G401.6 (cell line): ENCODE measurements at regions not wholly inside any gene's neighbourhood (a gene's known extent, or its start where the extent isn't known, plus 50 kb on each side); places are given as distances from the start of the nearest gene placed in this dataset.
A peak's percentile ranks its signal among the peaks of the same experiment; 100 is the strongest.
"Not testable (repeated sequence)": the region's sequence is repeated elsewhere in the genome, so short reads cannot be mapped to it uniquely, and the experiment has no call there.

ENCODE experiments used
- FAIRE-seq: peaks from 2 replicates; lab custom pipeline; 2012; peaks lifted over from hg19 to GRCh38; lab: Jason Lieb, UNC

DNA sequence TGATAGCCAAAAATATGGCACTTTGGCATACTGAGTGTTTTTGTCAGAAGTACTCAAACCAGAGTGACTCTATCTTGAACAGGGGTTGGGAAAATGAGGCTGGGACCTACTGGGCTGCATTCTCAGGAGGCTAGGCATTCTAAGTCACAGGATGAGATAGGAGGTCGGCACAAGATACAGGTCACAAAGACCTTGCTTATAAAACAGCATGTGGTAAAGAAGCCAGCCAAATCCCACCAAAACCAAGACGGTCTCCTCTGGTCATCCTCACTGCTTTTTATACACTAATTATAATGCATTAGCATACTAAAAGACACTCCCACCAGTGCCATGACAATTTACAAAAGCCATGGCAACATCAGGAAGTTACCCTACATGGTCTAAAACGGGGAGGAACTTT, 985.1 kb downstream of the HACE1 start:
- FAIRE-seq = no peak

DNA sequence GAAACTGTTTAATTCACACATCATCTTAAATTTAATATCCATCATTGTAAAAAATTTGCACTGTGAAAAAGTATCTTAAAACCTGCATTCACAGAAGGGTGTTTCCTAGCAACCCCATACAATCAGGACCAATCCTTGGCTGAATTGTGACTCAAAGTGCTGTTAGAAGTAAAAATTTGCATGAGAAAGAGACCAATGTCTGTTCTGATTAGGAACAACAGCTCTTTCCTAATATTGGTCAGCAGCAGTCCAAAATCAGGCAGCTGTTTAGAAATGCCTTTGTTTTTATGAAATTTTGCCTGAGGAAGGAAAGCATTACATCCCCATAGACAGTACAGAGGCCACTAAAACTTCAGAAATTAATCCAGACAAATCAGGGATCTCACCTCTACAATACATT, 987.0 kb downstream of the HACE1 start:
- FAIRE-seq = no peak

DNA sequence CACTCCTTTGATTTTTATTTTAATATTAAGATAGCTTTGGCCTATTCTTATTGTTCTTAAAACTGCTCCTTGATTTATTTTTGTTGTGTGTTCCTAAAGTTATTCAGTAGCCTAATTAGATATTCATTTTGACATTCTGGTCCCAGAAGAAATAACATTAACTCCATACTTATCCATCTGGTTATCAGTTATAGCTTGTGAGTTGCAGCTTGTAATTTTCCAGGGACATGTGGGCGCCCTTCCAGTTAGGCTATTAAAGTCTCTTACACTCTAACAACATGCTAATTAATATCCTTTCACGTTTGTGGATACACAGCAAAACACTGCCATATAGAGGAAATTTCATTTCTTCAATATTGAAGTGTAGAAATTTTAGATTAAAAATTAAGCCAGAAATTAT, 987.5 kb downstream of the HACE1 start:
- FAIRE-seq = no peak

DNA sequence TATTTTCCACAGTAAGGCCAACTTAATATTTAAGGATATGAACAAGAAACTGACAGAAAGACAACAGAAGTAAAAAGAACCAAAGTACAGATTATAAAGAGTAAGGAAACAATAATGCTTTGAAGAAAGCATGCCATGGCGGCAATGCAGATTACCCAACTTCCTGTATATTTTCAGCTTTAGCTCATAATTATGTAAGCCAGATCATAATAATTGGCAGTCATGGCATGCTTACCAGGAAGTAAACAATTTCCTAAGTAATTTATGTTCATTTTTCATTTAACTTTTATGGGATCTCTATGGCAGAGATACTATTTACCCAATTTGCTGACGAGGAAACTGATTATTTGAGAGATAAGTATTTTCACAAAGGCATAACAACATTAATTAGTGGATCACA, 988.7 kb downstream of the HACE1 start:
- FAIRE-seq = no peak

DNA sequence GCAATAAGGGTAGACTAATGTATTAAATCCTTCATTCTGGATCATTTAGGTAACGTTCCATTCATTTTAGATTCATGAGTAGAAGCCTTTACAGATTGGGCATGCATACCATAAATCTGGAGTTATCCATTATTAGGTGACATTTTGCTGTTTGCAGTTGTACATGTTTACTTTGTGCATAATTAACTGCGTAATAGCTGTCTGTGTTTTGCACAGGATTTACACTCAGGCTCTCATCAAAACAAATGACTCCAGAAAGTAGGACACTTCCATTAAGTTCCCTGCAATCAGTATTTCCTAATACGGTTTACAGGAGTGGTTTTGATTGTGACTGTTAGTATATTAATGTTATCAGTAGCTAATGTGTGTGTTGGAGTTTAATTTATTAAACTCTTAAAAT, 997.4 kb downstream of the HACE1 start:
- FAIRE-seq = no peak

DNA sequence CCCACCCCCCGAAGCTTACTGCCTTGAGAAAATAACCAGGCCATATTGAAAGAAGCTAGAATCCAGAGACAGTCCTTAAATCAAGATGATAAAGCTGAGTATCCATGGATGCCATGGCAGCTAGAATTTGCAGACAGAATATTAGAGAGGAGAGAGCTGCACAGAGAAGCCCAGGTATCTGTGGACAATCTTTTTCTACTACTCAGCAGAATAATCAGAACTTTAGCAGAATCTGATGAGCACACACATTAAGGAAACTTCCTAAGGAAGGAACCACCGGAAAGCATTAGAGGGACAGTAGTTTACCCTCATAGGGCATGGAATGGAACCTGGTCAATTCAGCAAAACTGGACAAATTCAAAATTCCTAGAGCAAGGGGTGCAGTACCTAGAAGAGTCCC, 1001.7 kb downstream of the HACE1 start:
- FAIRE-seq = no peak

DNA sequence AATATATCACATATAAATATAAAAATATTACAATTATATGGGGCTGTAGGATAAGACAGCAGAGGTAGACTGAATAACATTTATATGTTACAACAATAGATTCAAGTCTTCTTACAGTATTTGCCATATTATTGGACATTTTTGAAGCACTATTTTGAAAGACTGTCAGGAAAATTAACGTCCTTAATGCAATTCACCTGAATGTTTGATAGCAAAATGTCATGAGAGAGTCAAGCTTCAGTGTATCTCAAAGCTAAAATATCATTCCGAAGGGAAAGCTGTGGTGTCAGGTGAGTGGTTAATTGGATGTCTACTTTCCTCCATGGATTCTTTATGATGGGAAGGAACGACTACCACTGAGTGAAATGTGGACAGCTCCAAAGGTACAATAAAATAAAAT, 1004.0 kb downstream of the HACE1 start:
- FAIRE-seq = no peak

DNA sequence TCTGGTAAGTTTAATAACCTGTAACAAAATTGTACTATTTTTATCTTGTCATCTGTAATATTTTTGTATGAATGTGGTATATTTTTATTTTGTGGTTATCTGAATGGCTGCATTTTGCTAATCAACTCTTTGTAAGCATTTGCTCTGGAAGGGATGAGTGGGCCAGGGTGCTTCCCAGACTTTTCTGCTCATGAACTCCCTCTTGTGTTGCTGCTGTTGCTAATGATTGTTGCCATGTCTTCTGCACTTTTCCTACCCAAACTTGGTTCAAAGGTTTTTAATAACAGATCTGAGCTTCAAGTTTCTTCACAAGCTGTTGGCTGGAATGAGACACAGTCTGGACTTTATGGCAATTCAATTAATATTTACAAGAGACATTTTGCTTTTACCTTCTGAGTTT, 1005.7 kb downstream of the HACE1 start:
- no peak for FAIRE-seq

DNA sequence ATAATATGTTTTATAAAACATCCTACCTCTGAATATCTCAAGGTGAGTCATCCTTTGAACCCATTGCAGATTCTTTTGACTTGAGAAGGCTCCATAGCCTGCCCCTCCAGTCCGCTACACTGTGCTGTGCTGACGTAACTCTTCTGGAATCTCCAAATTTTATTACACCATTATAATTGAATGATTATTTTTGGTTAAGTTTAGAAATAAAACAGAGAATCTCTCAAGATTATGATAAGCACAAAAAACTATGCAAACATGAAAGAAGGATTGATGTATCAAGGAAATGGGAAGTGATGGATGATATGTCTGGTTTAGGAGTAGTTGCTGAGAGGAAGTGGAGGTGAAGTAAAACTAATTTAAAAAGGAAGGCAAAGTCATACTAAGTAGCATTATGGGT, 1021.3 kb downstream of the HACE1 start:
- no peak for FAIRE-seq

DNA sequence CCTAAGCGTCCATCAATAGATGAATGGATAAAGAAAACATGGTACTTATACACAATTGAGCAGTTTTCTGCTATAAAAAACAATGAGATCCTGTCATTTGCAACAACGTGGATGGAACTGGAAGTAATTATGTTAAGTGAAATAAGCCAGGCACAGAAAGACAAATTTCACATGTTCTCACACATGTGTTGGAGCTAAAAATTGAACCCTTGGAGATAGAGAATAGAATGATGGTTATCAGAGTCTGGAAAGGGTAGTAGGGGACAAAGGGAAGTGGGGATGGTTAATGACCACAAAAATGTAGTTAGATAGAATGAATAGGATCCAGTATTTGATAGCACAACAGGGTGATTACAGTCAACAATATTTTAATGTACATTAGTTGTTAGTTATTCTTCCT, 1033.5 kb downstream of the HACE1 start:
- FAIRE-seq = no peak

DNA sequence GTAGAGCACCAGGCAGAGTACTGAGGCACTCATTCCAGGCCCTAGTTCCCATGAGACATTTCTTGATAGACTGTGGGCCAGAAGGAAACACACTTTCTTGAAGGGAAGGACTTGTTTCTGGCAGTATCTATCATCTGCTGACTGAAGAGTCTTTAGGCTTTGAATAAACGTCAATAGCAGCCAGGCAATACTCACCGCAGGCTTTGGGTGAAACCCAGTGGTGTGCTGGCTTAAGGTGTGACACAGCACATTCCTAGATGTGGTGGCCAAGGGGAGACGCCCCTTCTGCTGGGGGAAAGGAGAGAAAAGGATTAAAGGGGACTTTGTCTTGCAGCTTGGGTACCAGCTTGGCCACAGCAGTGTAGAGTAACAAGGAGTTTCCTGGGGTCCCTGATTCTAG, 1039.6 kb downstream of the HACE1 start:
- no peak for FAIRE-seq

DNA sequence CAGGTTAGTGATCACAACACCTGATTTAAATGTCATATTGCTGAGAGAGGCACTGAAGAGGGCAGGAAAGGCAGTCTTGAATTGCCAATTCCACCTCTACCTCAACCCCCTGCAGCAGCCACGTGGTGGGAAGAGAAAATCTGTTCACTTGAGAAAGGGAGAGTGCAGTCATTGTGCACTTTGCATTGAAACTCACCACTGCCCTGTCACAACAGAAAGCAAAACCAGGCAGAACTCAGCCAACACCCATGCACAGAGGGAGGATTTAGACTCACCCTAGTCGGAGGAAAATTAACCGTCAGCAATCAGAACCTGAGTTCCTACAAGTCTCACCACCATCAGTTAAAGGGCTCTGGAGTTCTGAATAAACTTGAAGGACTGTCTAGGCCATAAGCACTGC, 1040.2 kb downstream of the HACE1 start:
- FAIRE-seq = no peak

DNA sequence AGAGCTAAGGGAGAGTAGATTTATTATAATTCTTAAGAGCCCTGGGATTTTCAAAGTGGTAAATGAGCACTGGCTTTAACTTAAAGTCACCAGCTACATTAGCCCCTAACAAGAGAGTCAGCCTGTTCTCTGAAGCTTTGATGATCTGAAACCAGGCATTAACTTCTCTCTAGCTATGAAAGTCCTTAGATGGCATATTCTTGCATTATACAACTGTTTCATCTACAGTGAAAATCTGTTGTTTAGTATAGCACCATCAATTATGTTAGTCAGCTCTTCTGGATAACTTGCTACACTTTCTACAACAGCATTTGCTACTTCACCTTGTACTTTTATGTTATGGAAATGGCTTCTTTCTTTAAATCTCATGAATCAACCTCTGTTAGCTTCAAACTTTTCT, 1046.7 kb downstream of the HACE1 start:
- FAIRE-seq = no peak

DNA sequence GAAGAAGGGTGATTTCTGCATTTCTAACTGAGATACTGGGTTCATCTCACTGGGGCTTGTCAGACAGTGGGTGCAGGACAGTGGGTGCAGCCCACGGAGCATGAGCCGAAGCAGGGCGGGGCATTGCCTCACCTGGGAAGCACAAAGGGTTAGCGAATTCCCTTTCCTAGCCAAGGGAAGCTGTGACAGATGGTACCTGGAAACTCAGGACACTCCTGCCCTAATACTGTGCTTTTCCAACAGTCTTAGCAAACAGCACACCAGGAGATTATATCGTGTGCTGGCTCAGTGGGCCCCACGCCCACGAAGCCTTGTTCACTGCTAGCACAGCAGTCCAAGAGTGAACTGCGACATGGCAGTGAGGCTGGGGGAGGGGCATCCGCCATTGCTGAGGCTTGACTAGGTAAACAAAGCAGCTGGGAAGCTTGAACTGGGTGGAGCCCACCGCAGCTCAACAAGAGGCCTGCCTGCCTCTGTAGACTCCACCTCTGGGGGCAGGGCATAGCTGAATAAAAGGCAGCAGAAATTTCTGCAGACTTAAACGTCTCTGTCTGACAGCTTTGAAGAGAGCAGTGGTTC, 1057.7 kb downstream of the HACE1 start:
- FAIRE-seq = not testable (repeated sequence)

DNA sequence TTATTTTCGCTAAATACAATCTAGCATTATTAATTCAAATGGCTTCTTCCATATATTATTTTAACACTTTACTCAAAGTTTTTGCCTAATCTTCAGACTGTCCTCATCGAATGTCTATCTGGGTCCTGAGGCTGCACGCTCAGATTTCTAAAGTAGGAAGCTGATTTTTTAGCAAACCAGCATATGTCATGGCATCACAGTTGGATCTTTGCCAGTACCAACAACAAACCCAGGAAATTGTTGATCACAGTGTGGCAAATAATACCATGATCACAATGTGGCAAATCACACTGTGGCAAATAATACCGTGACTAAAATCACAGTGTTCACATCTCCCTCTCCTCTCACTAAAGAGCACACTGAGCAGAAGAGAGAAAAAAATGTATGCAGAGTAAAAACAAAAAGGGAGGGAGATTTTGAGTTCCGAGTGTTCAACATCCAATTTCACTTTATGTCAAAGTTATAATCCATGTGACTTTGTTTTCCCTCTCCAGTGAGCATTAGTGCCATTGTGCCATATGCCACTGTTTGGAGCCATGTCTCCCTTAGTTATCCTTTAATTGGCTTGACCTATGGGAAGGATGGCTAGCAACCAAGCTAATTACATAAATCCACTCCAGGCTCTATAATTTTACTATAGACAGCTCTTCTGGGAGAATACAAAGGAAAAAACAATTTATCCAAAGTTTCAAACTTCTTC, 1059.6 kb downstream of the HACE1 start:
- FAIRE-seq = no peak

DNA sequence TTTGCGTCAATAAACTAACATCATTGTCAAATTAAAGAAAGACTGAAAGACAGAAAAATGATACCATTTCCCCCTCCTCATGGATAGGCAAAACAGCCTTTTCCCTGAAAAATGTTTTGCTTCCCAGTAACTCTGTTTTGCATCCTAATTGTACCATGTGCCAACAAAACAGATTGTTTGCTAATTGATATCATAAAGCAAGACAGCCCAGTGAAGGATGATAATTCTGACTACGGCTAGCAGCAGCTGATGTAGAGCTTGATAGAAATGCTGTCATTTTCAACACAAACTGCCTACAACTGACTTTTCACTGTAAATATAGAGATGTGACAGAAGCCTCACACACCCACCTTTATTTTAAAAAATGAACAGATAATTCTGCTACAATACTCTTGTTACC, 1061.6 kb downstream of the HACE1 start:
- FAIRE-seq = no peak

DNA sequence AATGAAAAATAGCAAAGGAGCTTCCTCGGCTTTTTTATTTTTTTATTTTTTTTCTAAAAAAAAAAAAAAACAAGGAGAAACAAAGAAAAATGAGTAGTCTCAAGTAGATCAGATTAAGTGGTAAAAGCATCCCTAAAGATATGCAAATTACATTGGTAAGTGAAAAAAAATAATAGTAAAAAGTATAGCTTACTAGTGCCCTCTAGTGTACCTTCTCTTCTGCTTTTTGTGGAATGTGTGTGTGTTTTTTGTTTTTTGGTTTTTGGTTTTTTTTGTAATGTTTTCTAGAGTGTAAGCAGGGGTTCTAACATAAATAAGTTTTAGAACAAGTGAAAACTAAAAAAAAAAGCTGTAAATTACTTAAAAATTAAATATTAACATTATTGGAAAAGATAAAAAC, 1062.0 kb downstream of the HACE1 start:
- FAIRE-seq = peak; percentile 86

DNA sequence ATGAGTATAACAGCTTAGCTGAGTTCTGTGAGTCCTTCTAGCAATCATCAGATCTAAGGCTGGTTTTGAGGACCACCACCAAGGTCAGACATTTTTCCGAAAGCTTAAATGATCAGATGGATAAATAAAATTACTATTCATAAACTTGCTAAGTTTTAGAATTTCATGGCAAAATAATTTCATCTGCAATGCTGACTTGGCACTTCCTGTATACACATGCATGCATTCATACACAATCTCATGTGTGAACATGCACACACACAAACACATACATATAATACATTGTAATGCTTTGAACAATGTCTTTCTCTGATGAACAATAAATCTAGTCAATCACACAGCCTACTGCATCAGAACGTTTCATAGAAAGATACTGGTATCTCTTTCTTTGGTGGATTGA, 1068.3 kb downstream of the HACE1 start:
- no peak for FAIRE-seq

DNA sequence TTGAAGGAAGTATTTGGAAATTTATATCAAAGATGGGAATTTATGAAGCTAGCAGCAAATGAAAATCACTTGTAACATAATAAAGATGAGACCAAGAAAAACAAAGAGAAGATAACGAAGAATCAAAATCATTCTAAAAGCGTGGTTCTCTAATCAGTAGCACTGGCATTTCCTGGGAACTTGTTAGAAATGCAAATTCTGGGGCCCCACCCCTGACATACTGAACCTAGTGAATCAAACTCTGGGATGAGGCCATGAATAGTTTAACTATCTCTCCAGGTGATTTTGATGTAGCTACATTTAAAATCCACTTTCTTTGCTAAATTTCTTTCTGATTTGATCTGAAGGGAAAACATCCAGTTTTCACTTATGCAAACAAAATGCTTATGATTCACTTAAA, 1075.6 kb downstream of the HACE1 start:
- FAIRE-seq = no peak

DNA sequence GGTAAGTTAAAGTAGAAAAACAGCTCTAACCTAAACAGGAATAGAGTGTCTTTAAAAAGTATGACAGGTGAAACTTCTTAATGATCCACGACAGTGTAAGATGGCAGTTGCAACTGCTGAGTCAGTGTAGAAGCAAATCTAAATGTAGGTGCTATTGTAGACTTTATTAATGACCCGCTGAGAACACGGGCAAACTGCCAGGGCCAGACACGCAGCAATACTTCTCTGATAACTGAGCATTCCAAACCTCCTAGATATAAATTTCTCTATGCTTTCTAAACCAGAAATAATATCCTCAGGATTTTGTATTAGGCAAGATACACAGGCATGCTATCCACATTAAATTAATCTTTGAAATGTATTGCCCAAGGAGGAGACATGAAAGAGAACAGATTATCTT, 1076.4 kb downstream of the HACE1 start:
- no peak for FAIRE-seq

DNA sequence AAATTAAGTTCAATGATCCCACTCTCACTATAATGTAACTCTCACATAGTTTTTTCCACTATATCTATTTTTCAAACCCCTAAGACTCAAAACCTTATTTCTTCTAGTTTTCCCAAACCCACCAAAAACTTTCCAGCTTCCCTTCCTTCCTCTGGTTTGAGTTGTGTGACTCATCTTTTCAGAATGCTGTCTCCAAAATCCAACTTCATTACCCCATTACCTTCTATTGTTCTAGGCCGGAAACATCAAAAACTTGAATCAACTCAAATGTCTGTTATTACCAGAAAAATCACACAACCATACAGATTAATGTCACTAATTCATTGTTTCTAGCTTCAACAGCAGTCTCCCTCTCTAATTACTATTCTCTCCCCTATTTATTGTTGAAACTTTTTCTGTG, 1090.3 kb downstream of the HACE1 start:
- no peak for FAIRE-seq

DNA sequence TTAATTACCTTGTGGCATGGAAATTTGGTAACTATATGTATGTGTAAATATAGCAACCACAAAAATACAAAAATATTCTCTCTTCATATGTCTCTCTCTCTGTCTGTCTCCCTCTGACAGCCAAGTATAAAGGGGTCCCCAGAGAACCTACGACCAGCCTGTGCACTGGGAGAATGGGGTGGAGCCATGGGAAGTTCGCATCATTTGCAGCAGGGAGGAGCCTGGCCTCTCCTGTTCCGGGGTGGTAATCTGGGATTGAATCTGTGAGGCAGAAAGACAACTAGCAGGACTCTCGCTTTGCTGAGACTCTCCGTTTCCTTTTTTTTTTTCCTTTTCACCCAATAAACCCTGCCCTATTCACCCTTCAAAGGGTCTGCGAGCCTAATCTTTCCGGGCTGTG, 1109.1 kb downstream of the HACE1 start:
- no peak for FAIRE-seq

DNA sequence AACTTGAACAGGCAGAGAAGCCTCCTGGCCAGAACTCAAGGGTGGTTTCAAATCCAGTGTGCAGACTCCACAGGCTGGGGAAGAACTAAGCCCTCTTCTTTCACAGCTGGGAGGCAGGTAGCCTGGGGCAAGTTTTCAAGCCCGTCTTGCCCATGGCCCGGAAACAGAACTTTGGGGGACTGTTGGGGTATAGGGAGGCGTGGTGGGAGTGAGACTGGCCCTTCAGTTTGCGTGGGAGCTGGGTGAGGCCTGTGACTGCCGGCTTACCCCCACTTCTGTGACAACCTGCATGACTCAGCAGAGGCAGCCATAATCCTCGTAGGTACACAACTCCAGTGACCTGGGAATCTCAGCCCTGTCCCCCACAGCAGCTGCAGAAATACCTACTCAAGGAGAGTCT, 1125.7 kb downstream of the HACE1 start:
- FAIRE-seq = no peak

DNA sequence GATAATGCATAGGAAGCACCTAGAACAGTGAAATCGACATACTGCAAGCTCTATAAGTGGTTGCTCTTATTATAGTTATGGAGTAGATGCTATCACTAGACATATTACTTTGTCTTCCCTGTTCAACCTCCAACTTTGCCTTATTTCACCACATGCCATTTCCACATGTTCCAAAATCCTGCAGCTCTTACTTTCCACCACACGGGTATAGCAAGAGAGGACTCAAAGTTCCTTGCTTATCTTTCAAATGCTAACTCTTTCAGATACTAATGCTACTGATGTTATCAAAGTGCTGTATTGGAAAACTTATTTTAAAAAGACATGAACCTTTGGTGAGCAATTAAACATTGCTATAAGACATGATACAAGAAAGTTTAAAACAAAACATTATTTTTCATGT, 1130.1 kb downstream of the HACE1 start:
- FAIRE-seq = no peak
